Spinal cord (tissue), 9 donors: ENCODE measurements at regions not wholly inside any gene's neighbourhood (a gene's known extent, or its start where the extent isn't known, plus 50 kb on each side); places are given as distances from the start of the nearest gene placed in this dataset.

Source experiments
- DNase-seq, 6 donors: peaks; one replicate each; pipeline versions ENCODE4 v3.0.0 to v3.0.0-alpha.2; 2013 to 2015; ENCODE audit warnings: low spot score in 6 of 6, low read depth in 4 of 6
- H3K27ac ChIP-seq: one replicate; pipeline ENCODE4 v1.5.1; 2013; ENCODE audit warnings: low read depth, low read length, control low read depth
- H3K27me3 ChIP-seq: one replicate; pipeline ENCODE4 v1.6.1; 2013; ENCODE audit warnings: low read length; ENCODE audit not compliant: control insufficient read depth, insufficient read depth
- H3K36me3 ChIP-seq: one replicate; pipeline ENCODE4 v1.6.1; 2013; ENCODE audit warnings: low read length; ENCODE audit not compliant: control insufficient read depth, insufficient read depth
- H3K4me1 ChIP-seq: one replicate; pipeline ENCODE4 v1.6.1; 2013; ENCODE audit warnings: low read length; ENCODE audit not compliant: control insufficient read depth, insufficient read depth
- H3K4me3 ChIP-seq: one replicate; pipeline ENCODE4 v1.5.1; 2013; ENCODE audit warnings: low read depth, low read length, control low read depth
- H3K9me3 ChIP-seq: one replicate; pipeline ENCODE4 v1.6.1; 2013; ENCODE audit warnings: low read length; ENCODE audit not compliant: control insufficient read depth, insufficient read depth
- WGBS: methylation state at CpG from one replicate; pipeline ENCODE4 v1.1.5; 2013; ENCODE audit warnings: missing lambda C conversion rate; ENCODE audit not compliant: insufficient coverage; 5-methylcytosine and 5-hydroxymethylcytosine counted together
- donor health status: healthy.

DNA sequence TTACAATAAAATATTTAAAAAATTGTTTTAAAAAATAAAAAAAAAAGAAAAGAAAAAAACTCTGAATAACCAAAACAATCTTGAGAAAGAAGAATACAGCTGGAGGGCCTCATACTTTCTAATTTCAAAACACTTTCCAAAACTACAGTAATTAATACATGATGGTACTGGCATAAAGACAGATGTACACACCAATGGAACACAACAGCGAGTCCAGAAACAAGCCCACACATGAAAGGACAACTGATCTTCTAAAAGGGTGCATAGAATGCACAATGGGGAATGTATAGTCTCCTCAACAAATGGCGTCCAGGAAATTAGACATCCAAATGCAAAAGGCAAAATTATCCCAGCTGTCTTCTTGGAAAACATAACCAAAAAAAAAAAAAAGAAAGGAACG lies 99.6 kb downstream of the LURAP1L start:
- Histone ChIP-seq H3K4me1 (no peaks in the 10 kb centered on the region), H3K36me3 (no peaks in the 10 kb centered on the region), H3K27ac (no peak overlapping the region), H3K4me3 (no peak overlapping the region), H3K9me3 (no peaks in the 10 kb centered on the region), H3K27me3 (no peaks in the 10 kb centered on the region)
- no peak for DNase-seq
- WGBS: no CpG with 5 or more reads among the region's 3 CpGs

DNA sequence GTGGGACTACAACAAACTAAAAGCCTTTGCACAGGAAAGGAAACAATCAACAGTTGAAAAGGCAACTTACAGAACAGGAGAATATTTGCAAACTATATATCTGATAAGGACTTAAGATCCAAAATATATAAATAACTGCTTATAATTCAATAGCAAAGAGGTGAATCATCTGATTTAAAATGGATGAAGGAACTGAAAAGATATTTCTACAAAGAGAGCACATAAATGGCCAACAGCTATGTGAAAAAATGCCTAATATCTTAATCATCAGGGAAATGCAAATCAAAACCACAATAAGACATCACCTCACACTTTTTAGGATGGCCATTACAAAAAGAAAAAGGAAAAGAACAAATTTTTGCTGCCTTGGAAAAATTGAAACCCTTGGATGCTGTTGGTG lies 100.4 kb downstream of the LURAP1L start:
- no peaks in the 10 kb centered on the region for H3K4me1 ChIP-seq
- no peak overlapping the region for H3K4me3 ChIP-seq
- H3K27me3 ChIP-seq: no peaks in the 10 kb centered on the region
- no peak overlapping the region for H3K27ac ChIP-seq
- H3K36me3 ChIP-seq: no peaks in the 10 kb centered on the region
- no peak for DNase-seq
- no peaks in the 10 kb centered on the region for H3K9me3 ChIP-seq

DNA sequence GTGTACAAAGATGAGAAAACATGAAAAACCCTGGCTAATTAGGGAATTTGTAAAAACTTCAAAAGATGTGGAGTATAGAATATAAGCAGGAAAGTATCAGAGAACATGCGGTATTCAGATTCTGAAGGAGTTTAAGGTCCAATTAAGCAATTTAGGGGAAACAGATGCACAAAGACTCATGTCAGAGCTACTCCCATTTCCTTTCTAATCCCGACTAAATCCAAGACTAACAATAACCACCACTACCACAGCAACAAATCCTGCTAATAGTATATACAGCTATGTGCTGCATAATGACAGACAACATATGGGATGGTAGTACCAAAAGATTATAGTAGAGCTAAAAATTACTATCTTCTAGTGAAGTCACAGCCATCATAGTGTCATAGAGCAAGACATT lies 102.1 kb downstream of the LURAP1L start:
- no peaks in the 10 kb centered on the region for H3K27me3 ChIP-seq
- WGBS: 100% methylated on average over 1 of the region's 2 CpGs
- H3K4me1 ChIP-seq: no peaks in the 10 kb centered on the region
- H3K27ac ChIP-seq: no peak overlapping the region
- no peaks in the 10 kb centered on the region for H3K9me3 ChIP-seq
- no peaks in the 10 kb centered on the region for H3K36me3 ChIP-seq
- no peak for DNase-seq
- H3K4me3 ChIP-seq: no peak overlapping the region

DNA sequence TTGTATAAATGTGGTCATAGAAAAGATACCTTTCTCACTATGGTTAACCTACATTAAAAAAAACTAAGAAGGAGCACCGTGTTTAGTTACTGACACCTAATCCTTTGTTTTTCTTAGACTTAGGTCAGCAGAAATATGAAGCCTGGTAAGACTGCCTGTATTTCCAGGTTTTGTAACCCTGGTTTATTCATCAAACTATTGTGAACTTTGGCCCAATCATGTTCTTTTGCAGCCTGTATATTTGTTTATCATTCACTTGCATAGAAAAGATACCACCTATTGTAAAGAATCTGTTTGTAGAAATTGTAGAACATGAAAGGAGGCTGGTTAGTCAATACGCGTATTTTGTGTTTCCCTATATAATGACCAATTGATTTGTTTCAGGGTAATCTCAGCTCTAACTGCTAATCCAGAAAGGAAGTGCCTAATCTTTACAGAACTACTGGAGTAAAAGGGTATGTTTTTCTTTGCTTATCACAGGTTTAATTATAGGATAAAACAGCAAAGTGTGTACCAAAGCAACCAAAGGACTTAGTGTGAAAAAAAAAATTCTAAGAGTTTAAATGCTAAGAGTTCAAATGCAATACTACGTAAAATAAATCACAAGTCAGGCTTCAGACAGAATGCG lies 103.6 kb downstream of the LURAP1L start:
- no peak overlapping the region for H3K4me3 ChIP-seq
- no peaks in the 10 kb centered on the region for H3K9me3 ChIP-seq
- no peaks in the 10 kb centered on the region for H3K4me1 ChIP-seq
- H3K36me3 ChIP-seq: no peaks in the 10 kb centered on the region
- no peaks in the 10 kb centered on the region for H3K27me3 ChIP-seq
- no CpG with 5 or more reads among the region's 5 CpGs for WGBS
- no peak for DNase-seq
- H3K27ac ChIP-seq: no peak overlapping the region

DNA sequence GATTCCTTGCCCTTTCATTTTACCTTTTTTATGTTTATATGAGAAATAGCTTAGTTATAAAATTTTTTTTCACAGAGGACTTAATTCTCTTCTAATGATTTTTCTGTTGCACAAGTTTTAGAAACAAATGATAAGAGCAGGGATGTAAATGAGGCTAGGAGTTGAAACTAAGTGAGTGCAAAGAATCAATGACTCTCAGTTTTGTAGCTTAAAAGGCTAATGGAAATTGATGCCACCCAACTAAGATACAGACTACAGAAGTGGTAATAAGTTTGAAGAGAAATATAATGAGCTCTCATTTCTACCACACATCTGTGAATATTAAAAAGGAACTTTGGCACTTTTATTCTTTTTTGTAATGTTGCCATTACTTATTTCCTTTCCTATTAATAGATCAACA lies 105.1 kb downstream of the LURAP1L start:
- Histone ChIP-seq H3K9me3 (no peaks in the 10 kb centered on the region), H3K4me3 (no peak overlapping the region), H3K36me3 (no peaks in the 10 kb centered on the region), H3K27ac (no peak overlapping the region), H3K27me3 (no peaks in the 10 kb centered on the region), H3K4me1 (no peaks in the 10 kb centered on the region)
- DNase-seq: no peak

DNA sequence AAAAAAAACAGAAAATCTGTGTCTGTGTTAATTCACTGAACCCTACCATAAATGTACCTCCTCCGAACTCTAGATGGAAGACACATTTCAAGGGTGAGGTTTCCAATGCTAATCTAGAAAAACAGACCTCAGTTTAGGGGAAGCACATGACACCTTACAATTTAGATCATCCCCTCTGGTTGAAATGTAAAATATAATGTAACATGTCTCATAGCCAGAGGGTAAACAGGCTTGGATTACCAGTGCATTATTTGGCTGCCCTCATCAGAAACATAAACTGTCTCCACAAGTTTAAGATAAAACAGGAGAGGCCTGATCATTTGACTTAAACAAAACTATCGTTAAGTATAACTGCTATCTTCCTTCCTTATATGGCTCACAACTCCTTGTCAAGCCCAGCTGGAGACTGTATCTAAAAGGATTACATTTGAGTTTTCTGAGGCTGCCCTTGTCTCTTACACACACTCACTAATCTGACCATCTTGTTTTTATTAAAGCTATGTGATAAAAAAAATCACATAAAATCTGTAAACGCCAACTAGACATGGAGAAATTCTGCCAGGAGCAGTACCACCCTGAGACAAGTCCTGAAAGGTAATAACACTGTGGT lies 105.7 kb downstream of the LURAP1L start:
- WGBS: no CpG with 5 or more reads among the region's 3 CpGs
- Histone ChIP-seq H3K27me3 (no peaks in the 10 kb centered on the region), H3K36me3 (no peaks in the 10 kb centered on the region), H3K9me3 (no peaks in the 10 kb centered on the region), H3K4me1 (no peaks in the 10 kb centered on the region), H3K27ac (no peak overlapping the region), H3K4me3 (no peak overlapping the region)
- no peak for DNase-seq

DNA sequence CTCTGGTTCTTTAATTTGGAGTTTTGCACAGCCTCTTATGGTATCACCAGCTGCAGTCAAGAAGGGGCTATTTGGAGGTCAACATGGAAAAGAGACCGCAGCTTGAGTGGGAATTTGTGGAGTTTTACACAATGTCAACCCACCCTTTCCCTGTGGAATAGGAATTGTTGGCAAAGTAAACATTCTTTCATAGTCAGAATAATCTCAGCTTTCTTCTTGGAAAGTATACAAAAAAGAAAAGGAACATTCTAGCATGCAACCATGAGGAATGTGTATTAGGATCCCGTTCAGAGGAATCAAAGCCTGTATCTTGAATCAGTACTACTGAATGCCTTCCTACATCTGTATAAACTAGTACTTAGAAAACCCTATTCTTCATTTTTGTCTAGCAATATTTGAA lies 107.6 kb downstream of the LURAP1L start:
- Histone ChIP-seq H3K9me3 (no peaks in the 10 kb centered on the region), H3K4me1 (no peaks in the 10 kb centered on the region), H3K27me3 (no peaks in the 10 kb centered on the region), H3K36me3 (no peaks in the 10 kb centered on the region), H3K4me3 (no peak overlapping the region), H3K27ac (no peak overlapping the region)
- no CpG with 5 or more reads among the region's 2 CpGs for WGBS
- peak in 1 of 6 donors; percentile 13 for DNase-seq

DNA sequence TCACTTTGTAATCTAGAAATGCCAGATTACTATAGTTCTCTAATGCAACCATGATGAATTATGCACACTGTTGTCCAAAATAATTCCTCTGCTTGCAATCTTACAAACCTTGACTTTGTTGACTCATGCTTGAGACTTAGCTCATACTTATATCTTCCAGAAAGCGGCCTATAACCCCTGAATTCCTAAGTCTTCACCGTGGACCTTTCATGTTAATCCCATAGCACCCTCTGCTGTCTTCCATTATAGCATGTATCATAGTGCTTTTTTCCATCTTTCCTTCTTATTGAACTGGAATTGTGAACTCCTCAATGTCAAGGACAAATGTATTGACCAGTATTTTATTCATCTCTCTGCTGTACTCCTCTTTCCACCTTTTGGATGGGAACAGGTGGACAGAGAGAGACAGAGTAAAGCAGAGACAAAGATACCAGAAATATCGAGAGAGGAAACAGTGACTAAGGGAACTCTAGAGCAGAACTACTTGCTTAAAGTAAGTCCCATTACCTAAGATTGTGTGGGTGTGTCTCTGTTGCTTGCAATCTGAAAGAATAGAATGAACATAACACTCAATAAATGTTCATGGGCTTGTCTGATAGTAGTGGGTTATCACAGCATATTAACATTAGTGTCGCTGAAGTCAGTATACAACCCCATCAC lies 110.0 kb downstream of the LURAP1L start:
- Histone ChIP-seq H3K4me1 (no peaks in the 10 kb centered on the region), H3K36me3 (no peaks in the 10 kb centered on the region), H3K27me3 (no peaks in the 10 kb centered on the region), H3K9me3 (no peaks in the 10 kb centered on the region), H3K4me3 (no peak overlapping the region), H3K27ac (no peak overlapping the region)
- WGBS: 85% methylated on average over 2 of the region's 4 CpGs
- peak in 3 of 6 donors; percentile 12 to 31 (median 30) for DNase-seq

DNA sequence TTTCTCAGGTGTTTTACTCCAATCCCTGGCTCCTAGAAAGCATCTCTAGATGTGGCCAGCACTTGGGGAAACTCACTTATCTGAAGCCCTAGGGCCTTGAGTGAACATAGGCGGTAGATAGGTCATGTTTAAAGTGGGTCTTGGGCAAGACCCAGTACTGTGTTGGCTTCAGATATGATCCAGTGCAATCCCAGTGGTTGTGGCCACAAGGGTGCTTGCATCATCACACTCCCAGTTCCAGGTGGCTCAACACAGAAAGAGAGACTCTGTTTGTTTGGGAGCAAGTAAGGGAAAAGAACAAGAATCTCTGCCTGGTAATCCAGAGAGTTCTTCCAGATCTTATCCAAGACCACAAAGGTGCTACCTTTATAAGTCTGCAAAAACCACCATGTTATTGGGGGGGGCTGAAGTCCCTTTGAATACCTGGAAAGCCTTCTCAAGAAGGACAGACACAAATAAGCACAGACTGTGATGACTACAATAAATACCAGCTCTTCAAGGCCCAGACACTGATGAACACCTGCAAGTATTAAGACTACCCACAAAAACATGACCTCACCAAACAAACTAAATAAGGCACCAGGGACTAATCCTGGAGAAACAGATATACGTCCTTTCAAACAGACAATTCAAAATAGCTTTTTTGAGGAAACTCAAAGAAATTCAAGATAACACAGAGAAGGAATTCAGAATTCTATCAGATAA lies 114.7 kb downstream of the LURAP1L start:
- WGBS: 100% methylated on average over 1 of the region's 2 CpGs

More for the DNA sequence above, 114.7 kb downstream of the LURAP1L start:
- H3K9me3 ChIP-seq: peaks cover 3% of the 10 kb centered on the region
- H3K4me1 ChIP-seq: no peaks in the 10 kb centered on the region
- no peak overlapping the region for H3K4me3 ChIP-seq
- H3K36me3 ChIP-seq: no peaks in the 10 kb centered on the region
- no peak overlapping the region for H3K27ac ChIP-seq
- H3K27me3 ChIP-seq: no peaks in the 10 kb centered on the region
- no peak for DNase-seq
